Caki2 (cell line): ENCODE measurements at regions not wholly inside any gene's neighbourhood (a gene's known extent, or its start where the extent isn't known, plus 50 kb on each side); places are given as distances from the start of the nearest gene placed in this dataset.

Experiments used
- DNase-seq: peaks from one replicate; pipeline ENCODE4 v3.0.0-alpha.2; 2015; ENCODE audit warnings: low read depth
- in situ Hi-C: cut with HindIII; loops from 2 replicates; pipeline ENCODE4 v1.10.0; 2016; ENCODE audit warnings: low sequenced_read_pairs, low pct_unique_long_range_greater_than_20kb, mixed read lengths

DNA sequence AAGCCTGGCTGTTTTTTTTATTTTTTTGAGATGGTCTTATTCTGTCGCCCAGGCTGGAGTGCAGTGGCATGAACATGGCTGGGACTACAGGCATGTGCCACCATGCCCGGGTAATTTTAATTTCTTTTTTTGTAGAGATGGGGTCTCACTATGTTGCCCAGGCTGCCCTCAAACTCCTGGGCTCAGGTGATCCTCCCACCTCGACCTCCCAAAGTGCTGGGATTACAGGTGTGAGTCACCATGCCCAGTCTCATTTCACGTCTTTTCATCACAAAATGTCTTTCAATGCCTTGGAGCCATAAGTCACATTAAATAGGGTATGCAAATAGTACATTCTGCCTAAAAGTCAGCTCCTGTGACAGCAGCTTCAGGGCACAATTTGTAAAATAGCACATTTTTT is 52.8 kb downstream of the SOX2 start:
- in situ Hi-C loops = no loop called here
- DNase-seq = no peak

DNA sequence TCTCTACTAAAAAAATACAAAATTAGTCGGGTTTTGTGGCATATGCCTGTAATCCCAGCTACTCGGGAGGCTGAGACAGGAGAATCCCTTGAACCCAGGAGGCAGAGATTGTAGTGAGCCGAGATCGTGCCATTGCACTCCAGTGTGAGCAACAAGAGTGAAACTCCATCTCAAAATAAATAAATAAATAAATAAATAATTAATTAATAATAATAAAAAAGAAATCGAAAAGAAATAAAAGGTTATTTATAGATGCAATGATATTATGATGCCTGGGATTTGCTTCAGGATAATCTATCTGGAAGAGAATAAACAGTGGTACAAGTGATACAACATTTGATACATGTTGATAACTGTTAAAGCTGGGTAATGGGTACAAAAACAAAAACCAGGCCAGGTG is 58.6 kb downstream of the SOX2 start:
- in situ Hi-C loops = no loop called here
- no peak for DNase-seq

DNA sequence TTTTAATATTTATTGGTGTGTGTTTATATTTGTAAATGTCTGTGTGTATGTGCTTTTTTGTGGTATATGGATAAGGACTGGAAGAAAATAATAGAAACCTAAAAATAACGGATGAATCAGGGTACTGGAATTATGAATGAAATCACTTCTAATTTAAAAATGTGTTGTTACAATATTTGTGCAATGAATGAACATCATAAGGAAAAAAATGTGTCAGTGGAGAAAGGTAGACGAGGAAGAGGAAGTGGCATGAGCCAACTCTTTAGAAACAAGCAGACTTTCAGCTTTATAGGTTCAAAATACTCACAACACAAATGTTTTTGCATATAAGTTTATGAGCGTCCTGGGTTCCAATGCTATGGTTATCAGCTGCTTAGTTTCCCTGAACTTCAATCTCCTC is 59.4 kb downstream of the SOX2 start:
- no peak for DNase-seq
- in situ Hi-C loops = no loop called here

DNA sequence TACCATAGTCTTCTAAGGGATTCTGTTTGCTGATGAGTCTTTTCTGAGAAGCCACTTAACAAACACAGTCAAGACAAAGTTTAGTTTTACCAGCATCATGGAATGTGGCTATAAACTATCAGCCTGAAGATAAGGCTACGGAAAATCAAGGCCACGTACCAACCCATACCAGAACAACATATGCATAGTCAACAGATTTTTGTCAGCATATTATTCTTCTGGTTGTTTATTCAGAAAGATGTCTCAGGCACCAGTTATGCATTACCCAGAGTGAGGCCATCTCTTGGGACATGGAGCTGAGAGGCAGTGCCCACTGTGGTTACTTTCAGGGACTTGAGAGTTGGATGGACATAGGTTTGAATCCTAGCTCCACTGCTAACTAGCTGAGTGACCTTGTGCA is 60.4 kb downstream of the SOX2 start:
- no peak for DNase-seq
- in situ Hi-C loops = no loop called here

DNA sequence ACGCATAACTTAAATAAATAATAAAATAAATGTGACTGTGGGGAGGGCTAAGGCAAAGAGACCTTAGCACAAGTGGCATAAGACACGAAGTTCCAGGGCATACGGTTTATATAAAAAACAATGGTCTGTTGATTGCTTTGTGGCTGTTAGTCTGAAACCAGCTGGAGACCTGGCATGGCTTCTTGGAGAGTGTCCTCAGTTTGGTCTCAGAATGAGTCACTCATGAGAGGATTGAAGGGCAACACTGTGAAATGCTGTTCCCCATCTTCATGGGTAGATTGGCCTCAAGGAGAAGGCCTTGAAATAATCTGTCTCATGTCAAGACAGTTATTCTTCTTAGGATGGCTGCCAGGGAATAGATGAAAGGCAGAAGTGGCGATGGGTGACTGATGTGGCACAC is 62.2 kb downstream of the SOX2 start:
- no peak for DNase-seq
- in situ Hi-C loops = no loop called here

DNA sequence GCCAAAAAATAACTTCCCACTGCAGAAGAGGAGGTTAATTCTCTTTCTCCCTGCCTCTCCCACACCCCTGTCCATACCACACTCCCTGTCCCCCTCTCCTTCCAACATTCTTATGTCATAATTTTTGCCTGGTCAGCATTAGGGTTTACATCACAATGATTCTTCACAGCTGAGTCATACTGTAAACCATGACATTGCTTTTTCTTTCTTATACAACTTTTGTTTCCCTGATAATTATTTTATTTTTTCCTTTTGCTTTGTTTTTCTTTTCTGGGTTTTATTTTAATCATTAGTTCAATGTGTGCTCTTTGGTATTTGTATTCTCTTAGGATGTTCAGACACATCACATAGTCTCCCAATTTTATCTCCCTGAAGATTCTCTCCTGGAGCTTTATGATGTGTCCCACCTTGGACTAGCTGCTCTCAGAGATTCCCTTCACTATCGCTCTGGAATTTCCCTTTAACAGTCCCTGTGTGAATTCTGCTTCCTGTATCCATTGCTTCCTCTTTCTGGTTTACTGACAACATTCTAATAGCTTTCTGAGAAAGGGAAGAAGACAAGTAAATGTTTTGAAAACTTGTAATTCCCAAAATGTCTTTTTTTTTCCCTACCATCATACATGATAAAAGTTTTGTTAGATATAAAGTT is 70.7 kb downstream of the SOX2 start:
- in situ Hi-C loops = no loop called here

DNA sequence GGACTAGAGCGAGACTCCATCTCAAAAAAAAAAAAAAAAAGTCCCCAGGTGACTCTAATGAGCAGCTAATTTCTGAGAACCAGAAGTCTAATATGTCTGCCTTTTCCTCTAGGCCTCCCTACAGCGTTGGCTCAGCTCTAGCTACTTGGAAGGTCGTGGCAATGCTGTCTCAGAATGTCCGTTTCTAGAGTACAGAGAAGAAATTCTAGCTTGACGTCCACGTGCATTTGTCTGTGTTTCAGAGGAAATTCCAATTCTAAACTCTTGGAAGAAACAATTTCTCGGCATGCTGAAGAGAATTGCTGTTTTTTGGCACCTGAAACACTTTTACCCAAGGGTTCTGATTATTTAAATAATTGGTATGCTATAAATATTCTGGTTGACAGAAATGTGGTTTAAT is 78.8 kb downstream of the SOX2 start:
- in situ Hi-C loops = no loop called here
- no peak for DNase-seq

More for the DNA sequence above, 70.7 kb downstream of the SOX2 start:
- DNase-seq = peak; percentile 69

DNA sequence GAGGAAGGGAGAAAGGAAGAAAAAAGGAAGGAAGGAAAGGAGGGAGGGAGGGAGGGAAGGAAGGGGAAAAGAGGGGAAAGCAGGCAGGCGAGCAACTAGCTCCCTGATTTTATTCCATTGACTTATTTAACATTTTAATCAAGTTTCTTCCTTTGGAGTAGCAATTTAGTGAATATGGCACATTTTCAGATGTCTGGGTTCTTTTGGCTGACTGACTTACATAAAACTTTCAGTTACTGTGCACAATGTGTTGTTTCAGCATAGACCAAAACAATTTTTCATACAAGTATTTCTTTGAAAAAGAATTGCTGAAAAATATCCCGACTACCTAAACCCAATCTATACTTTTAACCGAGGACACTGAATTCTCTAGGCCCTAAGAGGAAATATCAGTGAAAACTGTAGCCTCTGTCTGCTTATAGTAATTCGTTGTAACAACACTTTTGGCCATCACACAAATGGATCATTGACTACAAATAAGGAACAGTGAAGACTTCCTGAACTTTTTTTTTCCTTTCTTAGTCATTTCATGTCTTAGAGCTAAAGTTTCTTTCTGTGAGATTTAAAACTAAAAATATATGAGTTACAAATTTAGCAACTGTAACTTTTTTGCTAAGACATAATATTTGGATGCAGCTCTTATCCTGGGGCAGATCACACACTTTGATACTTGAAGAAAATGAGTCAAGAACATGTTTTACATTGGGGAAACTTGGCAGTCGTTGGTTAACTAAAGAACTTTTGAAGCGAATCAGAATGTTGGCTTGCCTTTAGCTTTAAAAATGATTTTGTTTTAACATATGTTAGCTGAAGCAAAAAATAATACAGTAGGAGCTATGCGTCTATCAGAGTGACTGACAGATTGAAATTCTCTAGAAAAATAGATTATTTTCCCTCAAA is 79.6 kb downstream of the SOX2 start:
- no peak for DNase-seq
- in situ Hi-C loops = no loop called here

DNA sequence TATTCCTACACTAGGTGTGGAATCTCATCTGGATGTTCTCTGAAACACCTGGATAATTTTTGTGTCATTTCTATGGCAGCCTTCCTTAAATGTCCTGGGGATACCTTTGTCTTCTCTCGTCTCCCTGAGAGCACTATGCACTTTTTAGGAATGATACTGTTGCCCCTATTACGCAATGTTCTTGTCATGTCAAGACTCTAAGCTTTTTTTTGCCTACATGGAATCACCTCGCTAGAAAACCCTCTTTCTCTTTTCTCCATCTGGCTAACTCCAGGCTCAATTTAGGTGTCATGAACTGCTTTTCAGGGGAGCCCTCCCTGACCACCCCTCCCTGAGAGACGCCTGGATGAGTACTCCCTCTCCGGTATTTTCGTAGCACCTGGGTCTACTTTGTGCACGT is 81.3 kb downstream of the SOX2 start:
- DNase-seq = no peak
- in situ Hi-C loops = no loop called here

DNA sequence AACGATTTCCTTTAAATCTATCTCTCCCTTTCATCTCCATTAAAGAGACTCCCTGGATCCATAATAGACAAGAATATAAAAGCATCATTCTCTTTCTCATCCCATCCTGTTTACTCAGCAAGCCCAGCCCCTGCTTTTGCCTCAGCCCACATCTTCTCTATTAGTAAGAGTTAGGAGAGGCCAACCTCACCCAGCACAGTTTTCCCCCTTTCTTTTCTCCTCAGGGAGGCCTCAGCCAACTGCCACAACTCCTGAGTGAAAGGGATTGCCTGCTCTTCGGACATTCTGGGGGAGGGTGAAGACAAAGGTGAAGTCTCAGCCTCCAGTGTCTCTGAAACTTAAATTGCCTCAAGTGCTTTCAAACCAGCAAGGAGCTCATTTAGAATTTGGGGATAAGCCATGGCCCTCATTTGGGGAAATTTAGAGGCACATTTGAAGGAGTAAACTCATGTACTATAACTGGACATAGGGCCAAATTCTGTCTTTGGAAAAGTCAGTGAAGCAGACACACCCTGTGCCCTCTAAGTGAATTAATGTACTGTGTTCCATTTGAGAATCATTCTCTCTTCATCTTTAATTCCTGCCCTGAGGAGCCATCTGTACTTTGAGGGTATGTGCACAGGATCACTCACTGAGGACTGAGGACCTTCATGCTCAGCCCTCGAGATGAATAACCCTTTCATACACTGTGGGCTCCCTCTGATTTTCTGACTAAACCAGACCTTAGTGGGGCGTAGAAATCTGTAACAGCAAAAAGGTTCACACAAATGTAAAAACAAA is 82.5 kb downstream of the SOX2 start:
- in situ Hi-C loops = no loop called here

DNA sequence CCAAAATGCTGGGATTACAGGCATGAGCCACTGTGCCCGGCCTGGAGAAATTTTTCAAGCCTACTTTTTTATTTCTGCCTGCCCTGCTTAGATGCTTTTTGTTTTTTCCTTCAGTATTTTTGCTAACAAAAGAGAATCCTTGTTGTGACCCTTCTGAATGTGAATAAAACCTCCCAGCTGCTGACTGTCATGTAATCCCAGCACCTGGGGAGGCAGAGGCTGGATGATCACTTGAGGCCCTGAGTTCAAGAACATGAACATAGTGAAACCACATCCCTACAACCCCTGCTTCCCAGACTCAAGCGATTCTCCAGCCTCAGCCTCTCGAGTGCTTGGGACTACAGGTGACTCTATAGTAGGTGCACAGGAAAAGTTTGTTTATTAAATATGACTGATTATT is 84.9 kb downstream of the SOX2 start:
- no peak for DNase-seq
- in situ Hi-C loops = no loop called here

More for the DNA sequence above, 82.5 kb downstream of the SOX2 start:
- no peak for DNase-seq

DNA sequence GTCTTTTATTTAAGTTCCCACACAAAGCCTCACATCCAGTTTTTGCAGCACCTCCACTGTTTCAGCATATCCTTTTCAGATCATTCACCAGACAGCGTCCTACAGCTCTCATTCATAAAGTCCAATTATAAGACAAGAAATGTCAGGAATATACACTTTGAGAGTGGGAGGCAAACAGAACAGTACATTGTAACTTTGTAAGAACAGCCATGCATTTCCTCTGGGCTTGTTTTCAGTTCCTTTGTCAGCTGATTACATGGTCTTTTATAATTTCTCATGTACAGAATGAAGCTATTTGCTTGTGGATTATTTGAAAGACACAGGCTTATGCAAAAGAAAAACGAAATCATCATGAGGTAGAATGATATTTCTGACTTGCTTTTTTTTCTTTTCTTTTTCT is 85.7 kb downstream of the SOX2 start:
- in situ Hi-C loops = no loop called here
- DNase-seq = no peak

DNA sequence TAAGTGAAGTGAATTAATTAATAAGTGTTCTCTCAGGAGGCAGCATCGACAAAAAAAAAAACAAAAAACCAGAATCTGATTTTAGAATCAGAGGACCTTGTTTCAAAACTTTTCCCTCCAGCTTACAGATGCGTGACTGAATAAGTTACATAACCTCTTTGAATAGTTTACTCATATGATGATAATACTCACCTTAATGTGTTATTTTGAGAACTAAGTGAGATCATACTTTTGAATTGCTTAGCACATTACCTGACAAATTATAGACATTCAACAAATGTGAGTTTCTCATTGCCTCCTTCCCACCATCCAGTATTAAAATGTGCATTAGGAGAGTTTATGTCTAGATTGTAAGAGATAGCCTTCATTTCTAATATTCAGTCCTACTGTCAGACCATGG is 94.0 kb downstream of the SOX2 start:
- DNase-seq = no peak
- in situ Hi-C loops = no loop called here

DNA sequence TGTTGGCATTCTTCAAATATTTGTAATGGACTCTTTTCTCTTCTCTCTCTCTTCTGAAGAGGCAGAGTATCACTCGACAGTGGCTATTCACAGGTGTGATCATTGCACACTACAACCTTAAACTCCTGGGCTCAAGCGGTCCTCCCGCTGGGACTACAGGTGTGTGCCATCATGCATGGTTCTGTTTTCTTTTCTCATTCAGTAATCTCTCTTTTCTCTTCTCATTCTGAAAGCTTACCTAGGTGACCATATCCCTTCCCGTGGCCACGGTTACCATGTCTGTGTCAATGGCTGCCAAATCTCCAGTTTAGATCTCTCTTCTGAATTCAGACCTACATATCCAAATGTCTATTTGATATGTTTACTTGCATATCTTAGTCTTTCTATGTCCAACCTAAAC is 96.3 kb downstream of the SOX2 start:
- DNase-seq = no peak
- in situ Hi-C loops = no loop called here

DNA sequence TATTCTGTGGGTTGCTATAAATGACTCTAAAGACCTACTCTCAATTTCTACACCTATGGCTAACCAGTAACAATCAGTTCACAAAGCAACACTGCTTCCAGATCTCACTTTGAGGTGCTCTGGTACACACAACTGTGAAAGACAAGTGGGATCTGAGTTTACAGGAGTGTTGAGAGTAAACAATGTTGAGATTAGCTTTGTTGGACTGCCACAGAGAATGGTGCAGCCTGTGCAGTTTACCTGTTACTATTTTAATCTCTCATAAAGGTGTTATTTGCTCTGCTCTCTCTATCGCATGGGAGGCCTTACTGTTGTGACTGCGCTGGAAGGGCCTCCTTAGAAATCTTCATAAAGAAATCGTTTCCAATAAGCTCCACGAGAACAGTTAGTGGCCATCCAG is 112.0 kb downstream of the SOX2 start:
- no peak for DNase-seq
- in situ Hi-C loops = no loop called here

DNA sequence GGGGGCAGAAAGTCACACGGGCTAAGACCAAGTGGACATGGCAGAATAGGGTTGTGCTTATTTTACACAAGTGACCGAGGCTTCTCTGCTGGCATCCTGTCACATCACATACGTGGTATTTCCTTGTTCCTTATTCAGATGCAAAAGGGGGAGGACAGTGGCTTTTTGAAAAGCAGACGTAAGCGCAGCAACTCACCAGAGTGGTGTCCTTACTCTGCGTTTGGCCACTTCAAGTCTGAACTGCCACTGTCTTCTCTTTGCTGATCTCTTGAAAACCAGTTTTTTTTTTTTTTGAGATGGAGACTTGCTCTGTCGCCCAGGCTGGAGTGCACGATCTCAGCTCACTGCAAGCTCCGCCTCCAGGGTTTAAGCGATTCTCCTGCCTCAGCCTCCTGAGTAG is 113.2 kb downstream of the SOX2 start:
- in situ Hi-C loops = no loop called here
- no peak for DNase-seq

DNA sequence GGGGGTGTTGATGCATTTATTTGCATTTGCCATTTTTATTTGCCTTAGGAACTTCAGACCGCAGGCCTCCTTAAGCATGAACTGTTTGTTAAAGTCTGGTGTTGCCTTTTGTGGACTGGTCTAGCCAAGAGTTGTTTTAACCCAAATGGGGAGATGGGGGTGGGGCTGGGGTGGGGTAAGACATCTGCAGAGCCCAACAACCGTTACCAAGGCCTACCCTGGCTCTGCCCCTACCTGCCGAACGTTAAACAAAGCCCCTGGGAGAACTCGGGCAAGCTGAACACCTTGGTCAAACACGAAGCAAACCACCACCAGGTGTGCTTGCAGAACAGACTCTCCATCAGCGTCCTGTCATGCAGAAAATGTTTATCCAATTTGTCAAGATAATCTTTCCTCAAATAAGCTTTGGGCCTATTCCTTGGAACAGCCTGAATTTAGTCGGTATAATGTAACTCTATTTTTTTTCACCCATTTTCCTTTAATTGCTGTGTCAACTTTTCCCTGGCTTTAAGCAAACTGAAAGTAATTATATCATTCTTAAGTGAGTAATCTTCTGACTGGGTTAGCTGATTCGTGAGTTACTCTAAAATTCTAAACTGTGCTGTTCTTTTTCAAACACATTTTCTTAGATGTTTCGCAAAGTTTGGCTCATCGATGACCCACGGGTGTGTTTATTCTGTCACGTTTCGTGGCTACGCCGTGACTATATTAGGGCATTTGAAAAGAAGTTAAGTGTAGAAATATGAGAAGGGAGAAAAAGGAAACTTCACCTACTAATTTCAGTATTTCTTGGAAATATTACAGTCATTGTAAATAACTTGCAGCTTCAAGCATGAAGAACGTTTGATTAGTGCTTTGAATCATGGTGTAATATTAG is 127.6 kb downstream of the SOX2 start:
- no peak for DNase-seq
- in situ Hi-C loops = no loop called here

DNA sequence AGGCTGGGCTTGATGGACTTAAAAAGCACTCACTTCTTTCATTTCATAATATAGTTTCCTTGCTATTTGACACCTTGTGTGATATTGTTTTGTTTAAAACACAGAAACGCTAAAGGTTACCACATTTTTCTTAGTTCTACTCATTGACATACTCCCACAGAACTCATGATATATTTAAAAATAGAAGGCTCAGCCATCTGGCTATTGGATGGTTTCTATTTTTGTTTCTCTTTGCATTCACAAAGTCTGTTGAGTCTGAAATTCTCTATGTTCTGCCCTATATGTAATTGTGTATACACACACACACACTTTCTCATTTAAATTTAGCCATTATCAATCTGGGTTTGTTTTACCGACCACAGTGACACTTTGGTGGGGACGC is 128.2 kb downstream of the SOX2 start:
- in situ Hi-C loops = no loop called here
- no peak for DNase-seq
